22Rv1 (cell line): ENCODE measurements at regions not wholly inside any gene's neighbourhood (a gene's known extent, or its start where the extent isn't known, plus 50 kb on each side); places are given as distances from the start of the nearest gene placed in this dataset.

Source experiments
- H3K27ac ChIP-seq: fragments of 450-650 bp; 2 replicates; pipeline ENCODE4 v1.5.1; 2017
- CTCF ChIP-seq: fragments of 450-650 bp; IDR thresholded peaks from 2 replicates; pipeline ENCODE4 v1.5.1; 2017; ENCODE audit warnings: mild to moderate bottlenecking
- ZFX ChIP-seq: fragments of 450-650 bp; IDR thresholded peaks from 2 replicates; pipeline ENCODE4 v1.6.1; 2017; ENCODE audit warnings: antibody characterized with exemption, borderline replicate concordance

- TF ChIP-seq CTCF (no peak), ZFX (no peak)
- no peak overlapping the region for H3K27ac ChIP-seq
Measured at GRCh38 chr9:18359335-18359734, 114.6 kb upstream of the ADAMTSL1 start.

DNA sequence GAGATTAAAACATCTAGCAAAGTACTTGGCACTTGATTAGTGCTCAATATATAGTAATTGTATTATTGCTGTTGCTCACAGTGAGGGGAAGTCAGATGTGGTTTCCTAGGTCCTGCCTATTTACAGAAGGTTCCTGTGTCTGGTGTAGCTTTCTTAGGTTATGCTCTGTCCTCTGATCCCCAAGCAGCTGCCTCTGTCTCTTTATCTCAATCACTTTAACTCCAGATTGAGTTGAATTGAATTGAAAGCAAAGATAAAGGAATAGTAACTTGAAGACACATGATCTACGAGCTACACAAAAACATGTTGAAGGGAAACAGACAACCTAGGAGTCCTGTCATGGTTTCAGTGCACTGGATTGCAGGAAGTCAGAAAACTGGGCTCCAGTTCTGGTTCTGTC is 113.9 kb upstream of the ADAMTSL1 start:
- H3K27ac ChIP-seq, result no peak overlapping the region
- TF ChIP-seq ZFX, result no peak
- no peak for TF ChIP-seq CTCF

DNA sequence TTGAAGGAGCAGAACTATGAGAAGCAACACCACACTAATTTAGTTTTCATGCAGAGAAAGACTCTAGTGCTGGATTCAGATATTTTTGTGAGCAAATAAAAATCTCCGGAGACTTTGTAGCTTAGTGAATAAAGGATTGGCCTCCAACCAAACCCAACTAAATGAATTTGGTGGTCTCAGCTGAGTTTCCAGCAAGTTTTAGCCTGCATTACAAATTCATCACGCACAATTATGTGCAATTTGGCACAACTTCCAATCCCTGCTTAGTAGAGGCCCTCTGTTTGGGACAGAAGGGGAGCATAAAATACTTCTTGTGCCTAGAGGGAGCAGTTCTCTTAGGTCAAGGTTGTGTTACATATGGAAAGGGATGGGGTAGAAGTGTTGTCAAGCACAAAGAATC is 112.3 kb upstream of the ADAMTSL1 start:
- TF ChIP-seq ZFX (no peak), CTCF (no peak)
- H3K27ac ChIP-seq, result no peak overlapping the region

DNA sequence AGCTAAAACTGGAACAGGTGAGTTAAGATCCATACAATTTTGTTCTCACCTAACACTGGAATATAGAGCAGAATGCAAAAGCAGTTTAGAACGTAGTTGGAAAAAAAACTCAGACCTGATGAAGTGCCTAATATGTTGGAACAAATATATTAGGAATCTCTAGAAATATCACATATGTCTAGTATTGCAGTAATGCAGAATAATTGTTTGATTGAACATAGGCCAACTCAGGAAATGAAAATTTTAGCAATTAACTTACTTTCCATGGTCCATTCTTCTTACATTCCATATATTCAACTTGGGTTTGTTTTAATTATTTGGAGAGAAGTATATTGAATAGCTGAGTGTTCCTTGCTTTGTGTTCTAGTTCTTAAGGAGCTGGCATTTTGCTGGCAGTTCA is 111.8 kb upstream of the ADAMTSL1 start:
- TF ChIP-seq CTCF (no peak), ZFX (no peak)
- H3K27ac ChIP-seq, result no peak overlapping the region

GRCh38 chr9:18362901-18363685 is 110.9 kb upstream of the ADAMTSL1 start:
- TF ChIP-seq ZFX, result no peak
- TF ChIP-seq CTCF, result no peak
- no peak overlapping the region for H3K27ac ChIP-seq

DNA sequence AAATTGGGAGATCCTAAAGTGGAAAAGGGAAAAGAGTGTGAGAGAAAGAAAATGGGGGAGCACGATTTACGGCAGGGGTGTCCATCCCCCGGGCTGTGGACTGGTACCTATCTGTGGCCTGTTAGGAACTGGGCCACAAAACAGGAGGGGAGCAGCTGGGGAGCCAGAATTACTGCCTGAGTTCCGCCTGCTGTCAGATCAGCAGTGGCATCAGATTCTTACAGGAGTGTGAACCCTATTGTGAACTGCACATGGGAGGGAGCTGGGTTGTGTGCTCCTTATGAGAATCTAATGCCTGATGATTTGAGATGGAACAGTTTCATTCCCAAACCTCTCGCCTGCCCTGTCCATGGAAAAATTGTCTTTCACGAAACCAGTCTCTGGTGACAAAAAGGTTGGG is 108.3 kb upstream of the ADAMTSL1 start:
- TF ChIP-seq ZFX (no peak), CTCF (no peak)

GRCh38 chr9:18366184-18366583 is 107.8 kb upstream of the ADAMTSL1 start:
- H3K27ac ChIP-seq, result no peak overlapping the region
- no peak for TF ChIP-seq CTCF
- no peak for TF ChIP-seq ZFX

More for the DNA sequence above, 108.3 kb upstream of the ADAMTSL1 start:
- H3K27ac ChIP-seq, result no peak overlapping the region
